HG02884 (cell line): ENCODE measurements at regions not wholly inside any gene's neighbourhood (a gene's known extent, or its start where the extent isn't known, plus 50 kb on each side); places are given as distances from the start of the nearest gene placed in this dataset.

ENCODE experiments used
- ATAC-seq: cut with Tn5 transposase; IDR thresholded peaks from one replicate; pipeline ENCODE4 v1.9.1; 2021; ENCODE audit warnings: mild to moderate bottlenecking, moderate library complexity; ENCODE audit not compliant: unreplicated experiment

DNA sequence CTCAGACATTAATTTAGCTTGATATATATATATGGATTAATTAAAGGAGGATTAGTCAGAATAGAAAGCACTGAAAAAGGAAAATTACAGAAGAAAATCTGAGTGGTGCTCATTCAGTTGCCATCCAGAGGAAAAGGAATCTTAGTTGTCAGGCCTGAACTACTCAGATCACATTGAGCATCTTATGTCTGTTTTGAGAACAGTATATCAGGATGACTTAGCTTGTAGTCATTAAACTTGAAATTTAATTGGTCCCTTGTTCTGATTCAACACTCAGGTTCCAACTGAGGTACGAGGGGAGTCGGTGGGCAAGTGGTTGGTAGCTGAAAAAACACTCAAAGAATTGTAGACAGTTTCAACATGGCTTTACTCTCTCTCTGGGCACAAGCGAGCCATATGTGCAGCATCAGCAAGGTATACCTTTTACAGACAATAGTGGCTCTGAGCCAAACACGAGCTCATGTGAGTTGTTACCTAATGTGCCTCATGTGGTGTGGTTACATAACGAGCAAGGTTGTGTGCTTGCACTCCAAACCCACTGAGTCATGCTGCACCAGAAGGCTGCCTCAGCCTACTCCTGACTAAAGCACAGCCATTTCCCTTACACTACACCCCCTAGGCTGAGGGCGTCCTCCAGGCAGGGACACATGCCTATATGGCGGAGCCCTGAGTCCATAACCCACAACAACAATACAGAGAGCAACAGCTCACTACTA lies 73.0 kb upstream of the HMGN3 start:
- no peak for ATAC-seq

DNA sequence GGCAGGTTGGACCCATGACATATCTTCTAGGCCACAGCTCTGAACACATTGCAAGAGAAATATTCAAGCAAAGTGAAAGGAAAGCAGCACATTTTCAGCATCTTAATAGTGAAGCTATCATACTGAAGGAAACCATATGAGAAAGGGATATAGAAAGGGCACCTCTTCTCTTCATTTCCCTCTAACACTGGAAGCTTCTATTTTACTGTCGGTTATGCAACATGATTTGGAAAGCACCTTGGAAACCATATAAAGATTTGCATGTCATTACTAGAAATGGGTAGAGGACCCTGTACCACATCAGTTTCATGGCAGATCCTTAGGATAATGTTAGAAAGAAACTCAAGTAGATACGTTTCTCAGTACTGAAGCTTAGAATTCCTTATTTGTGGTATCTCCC lies 70.5 kb upstream of the HMGN3 start:
- no peak for ATAC-seq

DNA sequence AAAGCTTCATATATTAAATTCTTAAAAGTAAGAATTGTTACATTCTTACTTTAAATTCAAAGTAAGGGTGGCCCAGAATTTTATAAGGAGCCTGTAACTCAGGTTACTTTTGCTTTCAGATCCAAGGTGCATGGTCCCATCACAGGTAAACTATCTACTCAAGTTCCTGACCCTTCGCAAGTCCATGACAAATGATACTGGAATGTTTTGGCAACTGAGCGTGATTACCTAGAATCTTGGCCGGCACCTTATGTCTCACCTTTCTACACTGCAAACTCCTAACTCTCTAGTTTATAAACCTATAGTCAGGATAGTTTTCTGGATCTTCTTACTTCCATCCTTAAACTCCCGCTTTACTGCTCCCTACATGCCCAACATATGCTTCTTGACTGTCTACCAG lies 67.9 kb upstream of the HMGN3 start:
- ATAC-seq: no peak

DNA sequence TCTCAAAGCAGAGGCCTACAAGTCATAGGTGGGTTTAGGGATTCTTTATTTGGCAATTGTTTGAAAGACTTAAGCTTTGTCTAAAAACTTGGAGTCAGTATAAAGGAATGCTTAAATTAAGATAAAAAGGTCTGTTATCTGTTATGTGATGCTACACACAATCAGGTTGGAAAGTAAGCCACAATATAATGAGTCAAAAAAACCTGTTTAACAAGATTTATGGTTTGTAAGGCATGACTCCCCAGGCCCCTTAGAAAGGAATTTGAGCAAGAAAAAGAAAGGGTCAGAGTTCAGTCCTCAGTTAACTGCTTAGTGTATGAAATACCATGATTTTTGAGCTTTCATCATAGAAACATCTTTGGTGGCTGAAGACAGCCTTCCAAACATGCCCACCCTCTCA lies 66.8 kb upstream of the HMGN3 start:
- ATAC-seq: no peak

DNA sequence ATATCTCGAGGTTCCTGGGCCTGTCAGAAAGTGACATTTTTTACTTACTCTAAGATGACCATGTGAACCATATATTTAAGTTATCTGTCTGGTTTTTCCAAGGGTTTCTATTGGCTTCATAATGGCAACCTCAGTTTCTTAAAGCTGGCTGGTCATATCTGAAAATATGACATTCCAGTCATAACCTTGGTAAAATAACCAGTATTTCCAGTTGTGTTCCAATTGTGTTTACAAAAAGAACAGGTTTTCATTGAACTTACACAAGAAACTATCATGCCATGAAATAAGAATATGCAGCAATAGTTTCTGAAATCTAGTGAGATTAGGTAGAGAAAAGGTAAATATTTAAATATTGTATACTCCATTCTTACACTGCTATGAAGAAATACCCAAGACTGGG lies 61.7 kb upstream of the HMGN3 start:
- no peak for ATAC-seq
